ENCODE measurements at regions not wholly inside any gene's neighbourhood (a gene's known extent, or its start where the extent isn't known, plus 50 kb on each side); places are given as distances from the start of the nearest gene placed in this dataset.
"Not testable (repeated sequence)": the region's sequence is repeated elsewhere in the genome, so short reads cannot be mapped to it uniquely, and the experiment has no call there.

- Histone ChIP-seq H3K36me3 (no peaks in the 10 kb centered on the region), H3K27me3 (peaks cover 19 to 59% (median 48%) of the 10 kb centered on the region in 7 donors), H3K4me1 (peaks cover 0 to 18% (median 7%) of the 10 kb centered on the region in 9 donors), H3K27ac (no peak overlapping the region), H3K4me3 (peak overlapping the region in 1 of 10 donors; percentile 41), H3K9me3 (peaks cover 0 to 9% (median 0%) of the 10 kb centered on the region in 11 donors)
- DNase-seq: no peak
- intact Hi-C loops (cut with DNase I): no loop called here
- WGBS, 2 donors: 64 to 65% methylated on average over 3 of the region's 3 CpGs
- no peak for ATAC-seq
- no peak for TF ChIP-seq CTCF (IDR thresholded peaks at IDR 0.05)
Observed at GRCh38 chr20:26207237-26207966, 510.7 kb upstream of the ZNF337 start.

- Histone ChIP-seq H3K9me3 (peaks cover 0 to 30% (median 15%) of the 10 kb centered on the region in 11 donors), H3K4me1 (peaks cover 0 to 18% (median 7%) of the 10 kb centered on the region in 9 donors), H3K36me3 (no peaks in the 10 kb centered on the region), H3K4me3 (no peak overlapping the region), H3K27ac (no peak overlapping the region), H3K27me3 (peaks cover 19 to 52% (median 45%) of the 10 kb centered on the region in 7 donors)
- no peak for TF ChIP-seq CTCF (IDR thresholded peaks at IDR 0.05)
- intact Hi-C loops (cut with DNase I): no loop called here
- WGBS, 2 donors: 23 to 54% methylated on average over 1 of the region's 1 CpG
- DNase-seq (no peak), ATAC-seq (no peak)
Observed at GRCh38 chr20:26205350-26205749, 508.7 kb upstream of the ZNF337 start.

GRCh38 chr20:26201026-26201425 is 504.4 kb upstream of the ZNF337 start:
- DNase-seq; H3K4me1 ChIP-seq; intact Hi-C loops (cut with DNase I); ATAC-seq; H3K36me3 ChIP-seq; H3K4me3 ChIP-seq; H3K27ac ChIP-seq: not testable (repeated sequence)
- H3K27me3 ChIP-seq: peaks cover 0 to 13% (median 4%) of the 10 kb centered on the region in 7 donors
- H3K9me3 ChIP-seq: peaks cover 0 to 39% (median 16%) of the 10 kb centered on the region in 11 donors

GRCh38 chr20:26187329-26187728 is 490.7 kb upstream of the ZNF337 start:
- WGBS, 2 donors: 75 to 78% methylated on average over 3 of the region's 3 CpGs
- not testable (repeated sequence) for ATAC-seq

GRCh38 chr20:26183720-26184119 is 487.1 kb upstream of the ZNF337 start:
- H3K9me3 ChIP-seq; intact Hi-C loops (cut with DNase I); H3K4me3 ChIP-seq; ATAC-seq; H3K27me3 ChIP-seq; H3K4me1 ChIP-seq; DNase-seq; H3K27ac ChIP-seq; H3K36me3 ChIP-seq: not testable (repeated sequence)
- 94 to 95% methylated on average over 2 of the region's 2 CpGs for WGBS, 2 donors

More at GRCh38 chr20:26187329-26187728, 490.7 kb upstream of the ZNF337 start:
- intact Hi-C loops (cut with DNase I); H3K27ac ChIP-seq; H3K4me1 ChIP-seq; H3K36me3 ChIP-seq; H3K9me3 ChIP-seq; H3K27me3 ChIP-seq; DNase-seq; H3K4me3 ChIP-seq: not testable (repeated sequence)

GRCh38 chr20:26181364-26181763 is 484.7 kb upstream of the ZNF337 start:
- ATAC-seq: not testable (repeated sequence)

GRCh38 chr20:26171875-26172274 is 475.2 kb upstream of the ZNF337 start:
- ATAC-seq; H3K4me3 ChIP-seq; DNase-seq; H3K9me3 ChIP-seq; intact Hi-C loops (cut with DNase I); H3K36me3 ChIP-seq; H3K4me1 ChIP-seq; H3K27me3 ChIP-seq; H3K27ac ChIP-seq: not testable (repeated sequence)

More at GRCh38 chr20:26181364-26181763, 484.7 kb upstream of the ZNF337 start:
- H3K4me3 ChIP-seq; H3K36me3 ChIP-seq; H3K4me1 ChIP-seq; intact Hi-C loops (cut with DNase I); H3K27ac ChIP-seq; H3K9me3 ChIP-seq; DNase-seq; H3K27me3 ChIP-seq: not testable (repeated sequence)
- 52 to 62% methylated on average over 2 of the region's 2 CpGs for WGBS, 2 donors

Measured in heart right ventricle (tissue), 16 donors.